IPS-18c (cell line): ENCODE measurements at regions not wholly inside any gene's neighbourhood (a gene's known extent, or its start where the extent isn't known, plus 50 kb on each side); places are given as distances from the start of the nearest gene placed in this dataset.
"Not testable (repeated sequence)": the region's sequence is repeated elsewhere in the genome, so short reads cannot be mapped to it uniquely, and the experiment has no call there.

Experiments used
- H3K4me3 ChIP-seq: 2 replicates; pipeline ENCODE4 v1.7.0; 2013; ENCODE audit warnings: low read depth, mild to moderate bottlenecking, low read length, moderate library complexity; ENCODE audit not compliant: insufficient read depth
- H3K9me3 ChIP-seq: one replicate; pipeline ENCODE4 v1.6.1; 2013; ENCODE audit warnings: mild to moderate bottlenecking, low read length, moderate library complexity; ENCODE audit not compliant: control insufficient read depth, insufficient read depth

DNA sequence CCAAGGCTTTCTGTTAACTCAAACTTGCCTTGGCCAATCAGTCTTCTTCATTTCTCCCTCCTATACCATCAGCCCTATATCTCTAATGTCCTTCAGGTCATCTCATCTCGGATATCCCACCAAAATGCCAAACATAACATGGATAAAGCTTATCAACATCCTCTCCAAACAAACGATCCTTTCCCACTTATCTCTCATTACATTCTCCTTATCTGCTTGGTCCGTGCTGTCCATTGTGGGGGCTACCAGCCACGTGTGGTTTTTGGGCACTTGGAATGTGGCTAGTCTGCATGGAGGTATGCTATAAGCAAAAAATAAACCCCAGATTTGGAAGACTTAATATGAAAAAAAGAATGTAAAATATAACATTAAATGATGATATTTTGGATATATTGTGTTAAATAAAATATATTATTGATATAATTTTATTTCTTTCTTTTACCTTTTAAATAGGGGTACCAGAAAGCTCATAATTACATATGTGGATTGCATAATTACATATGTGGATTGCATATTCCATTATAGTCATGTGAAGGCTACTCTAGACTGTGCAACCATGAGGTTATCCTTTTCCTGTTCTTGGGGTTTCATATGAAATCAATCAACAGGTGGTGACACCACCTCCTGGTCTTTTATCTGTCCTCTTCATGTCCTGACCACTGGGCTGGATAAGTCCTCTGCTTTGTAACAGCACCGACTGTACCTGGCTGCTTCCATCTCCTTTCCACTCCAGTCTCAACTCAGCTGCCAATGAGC lies 123.0 kb downstream of the CD83 start:
- Histone ChIP-seq H3K9me3 (no peaks in the 10 kb centered on the region), H3K4me3 (no peak overlapping the region)

DNA sequence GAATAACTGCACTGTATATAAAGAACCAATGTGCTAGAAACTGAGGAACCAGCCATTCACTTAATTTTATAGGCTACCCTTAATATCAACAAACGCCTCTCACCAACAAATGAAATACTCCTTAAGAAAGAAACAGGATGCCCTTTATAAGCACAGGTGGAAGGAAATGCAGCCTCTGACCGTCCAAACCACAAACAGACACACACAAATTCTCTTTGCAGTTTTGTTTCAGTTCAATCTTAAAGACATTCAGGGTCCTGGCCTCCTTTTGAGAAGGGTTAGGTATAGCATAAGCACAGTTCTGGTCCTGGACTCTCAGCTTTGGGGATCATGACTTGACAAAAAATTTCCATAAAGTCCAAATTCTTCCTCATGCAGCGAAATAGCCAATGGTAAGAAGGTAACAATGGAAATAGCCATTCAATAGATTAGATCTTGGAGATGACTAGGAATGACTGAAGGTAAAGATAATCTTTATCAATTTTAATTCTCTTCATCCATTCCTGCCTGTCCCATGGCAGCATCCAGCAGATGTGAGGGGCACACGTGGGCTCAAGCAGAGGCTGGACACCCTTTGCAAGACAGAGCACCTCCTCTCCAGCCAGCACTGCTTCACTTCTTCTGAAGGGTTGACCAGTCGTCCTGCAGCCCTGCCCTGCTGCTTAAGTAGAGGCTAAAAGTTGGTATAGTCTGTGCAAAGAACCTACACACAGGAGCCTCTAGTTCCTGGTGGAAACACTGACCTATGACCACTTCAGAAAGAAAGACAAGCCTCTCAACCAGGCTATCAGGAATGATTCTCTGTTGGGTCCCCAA lies 123.9 kb downstream of the CD83 start:
- Histone ChIP-seq H3K9me3 (no peaks in the 10 kb centered on the region), H3K4me3 (no peak overlapping the region)

- not testable (repeated sequence) for H3K4me3 ChIP-seq, H3K9me3 ChIP-seq
These were observed 125.3 kb downstream of the CD83 start for GRCh38 chr6:14242912-14243311.

DNA sequence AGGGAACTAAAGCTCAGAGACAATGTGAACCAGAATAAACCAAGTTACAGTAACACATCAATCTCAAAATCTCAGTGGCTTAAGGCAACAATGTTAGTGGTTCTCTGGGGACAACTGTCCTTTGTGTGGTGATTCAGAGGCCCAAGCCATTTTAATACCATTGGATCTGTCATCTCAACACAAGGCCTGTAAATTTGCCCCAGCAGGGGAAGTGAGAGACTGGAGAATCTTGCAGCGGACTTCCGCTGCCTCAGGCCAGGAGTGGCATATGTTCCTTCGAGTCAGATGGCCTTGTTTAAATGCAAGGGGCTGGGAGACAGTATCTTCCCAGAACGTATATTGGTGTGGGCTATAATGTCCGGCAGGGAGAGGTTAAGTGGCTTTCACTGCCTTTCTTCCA lies 126.0 kb downstream of the CD83 start:
- Histone ChIP-seq H3K4me3 (no peak overlapping the region), H3K9me3 (no peaks in the 10 kb centered on the region)

DNA sequence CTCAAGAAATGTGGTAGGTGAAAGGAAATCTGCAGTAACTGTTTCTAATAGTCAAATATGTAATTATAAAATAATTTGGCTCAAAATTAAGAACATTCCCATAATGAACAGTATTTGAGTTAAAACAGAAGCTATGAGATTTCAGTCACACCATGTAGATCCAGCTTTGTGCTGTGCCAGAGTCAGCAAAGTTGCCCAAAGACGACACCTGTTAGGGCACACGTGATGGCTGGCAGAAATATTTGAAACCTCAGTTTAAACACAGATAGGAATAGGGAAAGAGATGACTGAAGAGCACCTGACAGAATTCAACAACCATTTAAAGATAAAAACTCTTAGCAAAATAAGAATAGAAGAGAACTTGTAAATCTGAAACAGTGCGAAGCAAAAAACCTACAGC lies 129.3 kb downstream of the CD83 start:
- no peak overlapping the region for H3K4me3 ChIP-seq
- H3K9me3 ChIP-seq = no peaks in the 10 kb centered on the region

GRCh38 chr6:14250573-14250972 lies 133.0 kb downstream of the CD83 start:
- no peak overlapping the region for H3K4me3 ChIP-seq
- H3K9me3 ChIP-seq = no peaks in the 10 kb centered on the region

- Histone ChIP-seq H3K4me3 (no peak overlapping the region), H3K9me3 (no peaks in the 10 kb centered on the region)
These were observed 134.8 kb downstream of the CD83 start for GRCh38 chr6:14252271-14252850.

- H3K9me3 ChIP-seq = no peaks in the 10 kb centered on the region
- H3K4me3 ChIP-seq = no peak overlapping the region
These were observed 136.9 kb downstream of the CD83 start for GRCh38 chr6:14254505-14254904.

DNA sequence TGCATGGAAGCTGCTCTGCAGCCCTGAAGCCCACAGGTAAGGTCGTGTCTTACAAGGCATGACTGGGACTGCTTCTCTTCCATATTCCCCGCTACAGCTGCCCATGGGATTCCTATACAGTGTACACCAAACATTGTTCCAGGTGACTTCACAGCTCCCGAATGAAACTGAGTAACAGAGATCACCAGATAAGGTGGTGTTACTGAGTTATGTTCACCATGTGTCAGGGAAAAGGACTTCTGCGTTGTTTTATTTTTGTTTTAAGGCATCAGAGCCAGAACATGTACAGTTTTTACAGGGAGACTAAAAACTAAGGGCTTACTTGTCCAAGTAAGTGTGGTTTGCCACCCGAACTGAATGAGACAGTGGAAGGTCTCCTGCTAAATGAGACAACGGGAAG lies 138.3 kb downstream of the CD83 start:
- no peak overlapping the region for H3K4me3 ChIP-seq
- no peaks in the 10 kb centered on the region for H3K9me3 ChIP-seq

DNA sequence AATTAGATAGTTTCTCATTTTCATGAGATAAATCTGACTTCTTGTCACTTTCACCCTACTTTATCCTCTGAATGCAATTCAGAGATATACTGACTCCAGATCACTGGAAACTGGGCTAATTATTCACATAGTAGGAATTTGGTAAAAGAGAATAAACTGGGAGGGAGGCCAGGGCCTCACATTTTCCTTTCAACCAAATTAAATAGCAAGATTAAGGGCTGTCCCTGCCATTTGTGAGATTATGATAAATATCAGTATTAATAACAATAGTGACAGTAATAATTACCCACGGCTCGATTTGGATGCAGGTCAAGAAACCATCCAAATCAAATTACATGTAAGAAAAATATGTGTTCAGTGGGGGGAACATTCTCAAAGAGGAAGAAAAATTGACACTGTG lies 140.5 kb downstream of the CD83 start:
- Histone ChIP-seq H3K4me3 (no peak overlapping the region), H3K9me3 (no peaks in the 10 kb centered on the region)

GRCh38 chr6:14258695-14259593 lies 141.4 kb downstream of the CD83 start:
- no peak overlapping the region for H3K4me3 ChIP-seq
- H3K9me3 ChIP-seq = no peaks in the 10 kb centered on the region

DNA sequence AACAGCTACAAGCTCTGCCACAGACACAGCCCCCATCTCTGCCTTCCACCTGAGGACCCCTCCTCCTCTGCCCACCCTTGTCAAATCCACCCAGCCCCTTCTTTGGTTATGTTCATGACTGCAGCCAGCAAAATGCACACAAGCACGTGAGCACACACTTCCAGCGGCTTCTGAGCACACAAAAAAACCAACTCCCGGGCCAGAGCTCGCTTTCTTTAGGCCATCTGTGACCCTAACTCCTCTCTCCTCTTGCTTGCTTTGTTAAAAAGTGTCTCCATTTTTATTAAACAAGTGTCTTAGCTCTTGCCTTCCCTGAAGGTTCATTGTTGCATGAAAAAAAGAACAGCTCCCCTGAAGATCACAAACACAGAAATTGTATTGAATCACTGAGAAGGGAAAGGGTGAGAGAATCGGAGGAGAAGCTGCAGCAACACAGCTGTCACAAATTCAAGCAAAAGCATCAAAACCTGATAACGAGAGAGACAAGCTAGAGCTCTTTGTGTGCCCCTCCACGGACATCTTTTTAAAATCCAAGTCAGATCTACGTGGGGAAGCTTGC lies 142.1 kb downstream of the CD83 start:
- H3K4me3 ChIP-seq = no peak overlapping the region
- H3K9me3 ChIP-seq = no peaks in the 10 kb centered on the region

DNA sequence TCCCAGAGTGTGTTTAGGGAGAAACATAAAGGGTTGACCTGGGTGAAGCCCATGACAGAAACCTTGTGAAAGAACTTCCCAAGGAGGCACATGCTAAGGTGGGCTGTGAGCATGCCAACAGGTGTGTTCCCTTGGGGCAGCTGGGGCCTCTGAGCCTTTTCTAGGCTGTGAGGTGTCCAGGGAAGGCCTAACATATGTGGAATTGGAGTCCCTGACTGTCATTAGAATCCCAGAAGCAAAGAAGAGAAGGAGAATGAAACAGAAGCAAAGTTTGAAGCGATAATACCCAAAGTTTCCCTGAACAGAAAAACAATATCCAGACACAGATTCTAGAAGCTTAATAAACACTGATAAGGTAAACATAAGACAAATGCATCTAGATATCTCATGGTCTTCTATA lies 143.3 kb downstream of the CD83 start:
- Histone ChIP-seq H3K9me3 (no peaks in the 10 kb centered on the region), H3K4me3 (no peak overlapping the region)

GRCh38 chr6:14263881-14264424 lies 146.4 kb downstream of the CD83 start:
- Histone ChIP-seq H3K4me3 (no peak overlapping the region), H3K9me3 (no peaks in the 10 kb centered on the region)

- Histone ChIP-seq H3K4me3 (no peak overlapping the region), H3K9me3 (no peaks in the 10 kb centered on the region)
These were observed 147.8 kb downstream of the CD83 start for GRCh38 chr6:14265049-14266021.

DNA sequence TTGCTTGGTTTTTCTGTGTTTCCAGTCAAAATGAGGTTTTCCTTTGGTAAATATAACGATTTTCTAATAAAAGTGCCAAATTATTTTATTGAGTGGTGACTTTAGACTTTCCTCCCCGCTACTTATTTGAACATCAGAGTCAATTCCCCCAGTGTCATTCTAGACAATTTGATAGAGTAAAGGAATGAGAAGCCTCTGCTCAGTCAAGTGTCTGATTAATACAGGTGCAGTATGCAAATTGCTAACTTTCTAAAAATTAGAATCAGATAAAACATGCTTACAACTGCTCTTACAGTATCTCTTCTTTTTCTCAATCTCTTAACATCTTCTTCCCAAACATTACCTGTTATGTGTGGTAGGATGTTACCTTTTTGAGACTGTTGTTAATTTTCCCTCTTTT lies 148.7 kb downstream of the CD83 start:
- H3K4me3 ChIP-seq = no peak overlapping the region
- H3K9me3 ChIP-seq = peaks cover 3% of the 10 kb centered on the region
